22Rv1 (cell line): ENCODE measurements at regions not wholly inside any gene's neighbourhood (a gene's known extent, or its start where the extent isn't known, plus 50 kb on each side); places are given as distances from the start of the nearest gene placed in this dataset.

Experiments used
- CTCF ChIP-seq: fragments of 450-650 bp; IDR thresholded peaks from 2 replicates; pipeline ENCODE4 v1.5.1; 2017; ENCODE audit warnings: mild to moderate bottlenecking
- ZFX ChIP-seq: fragments of 450-650 bp; IDR thresholded peaks from 2 replicates; pipeline ENCODE4 v1.6.1; 2017; ENCODE audit warnings: antibody characterized with exemption, borderline replicate concordance

GRCh38 chr17:73971127-73971526 lies 232.4 kb upstream of the RPL38 start:
- TF ChIP-seq ZFX (no peak), CTCF (no peak)
